ENCODE measurements at regions not wholly inside any gene's neighbourhood (a gene's known extent, or its start where the extent isn't known, plus 50 kb on each side); places are given as distances from the start of the nearest gene placed in this dataset.

GRCh38 chr2:183532514-183532913, 408.3 kb downstream of the NUP35 start:
- H4K20me1 ChIP-seq (replicated peaks; ENCODE audit: insufficient read depth): no peaks in the 10 kb centered on the region
- peak overlapping the region; percentile 55 for H3K4me3 Mint-ChIP-seq
- H3K4me1 ChIP-seq (ENCODE audit: insufficient read depth): peaks cover 53% of the 10 kb centered on the region
- ATAC-seq: peak; percentile 96
- H3K9me3 Mint-ChIP-seq: no peaks in the 10 kb centered on the region; the same call in 2 of the 3 replicates
- no peak overlapping the region for H3K27ac Mint-ChIP-seq
- H3K27me3 Mint-ChIP-seq (ENCODE audit: insufficient read depth, low read depth, poor library complexity): peaks cover 1% of the 10 kb centered on the region
- peak overlapping the region; percentile 25 for H3K4me3 ChIP-seq
- H3K79me2 ChIP-seq (replicated peaks; ENCODE audit: insufficient read depth): no peaks in the 10 kb centered on the region
- no peak overlapping the region for H2AFZ ChIP-seq
- peaks cover 66% of the 10 kb centered on the region for H3K4me1 Mint-ChIP-seq
- no peaks in the 10 kb centered on the region for H3K36me3 ChIP-seq (ENCODE audit: insufficient read depth)
- H3K27me3 ChIP-seq (ENCODE audit: insufficient read depth): no peaks in the 10 kb centered on the region
- peaks cover 2% of the 10 kb centered on the region; the same call in 1 of the 2 replicates for H3K9me2 ChIP-seq (ENCODE audit: insufficient read depth)
- TF ChIP-seq NANOG (IDR thresholded peaks at IDR 0.05; ENCODE audit: borderline replicate concordance) (peak; percentile 71; the same call in 1 of the 2 replicates), ETS1 (IDR thresholded peaks at IDR 0.05) (no peak), ZNF114 (CRISPR knock-in tag; IDR thresholded peaks at IDR 0.05) (no peak), CREB1 (CRISPR knock-in tag; IDR thresholded peaks at IDR 0.05; ENCODE audit: low read depth) (0 out of 2 replicates have a peak, but pooled peaks have one; percentile 43), ZNF462 (CRISPR knock-in tag; IDR thresholded peaks at IDR 0.05) (peak; percentile 48; the same call in 1 of the 2 replicates)
- no peaks in the 10 kb centered on the region for H3F3A ChIP-seq (replicated peaks; ENCODE audit: low read depth)
- H3K4me2 ChIP-seq: peak overlapping the region; percentile 50
- DNase-seq (ENCODE audit: low spot score): peak; percentile 93
- peaks cover 4% of the 10 kb centered on the region; the same call in 2 of the 3 replicates for H3K36me3 Mint-ChIP-seq (ENCODE audit: low read depth)
- no peak overlapping the region for H3K27ac ChIP-seq (ENCODE audit: low read depth)

All from GM23338 (cell line).